ENCODE measurements at regions not wholly inside any gene's neighbourhood (a gene's known extent, or its start where the extent isn't known, plus 50 kb on each side); places are given as distances from the start of the nearest gene placed in this dataset.

GRCh38 chr7:41272664-41273063, 430.2 kb downstream of the INHBA start:
- Histone ChIP-seq H3K4me3 (ENCODE audit: low read depth in 1 of 2, low read length in 1 of 2) (no peak overlapping the region), H3K9me3 (no peaks in the 10 kb centered on the region), H3K4me1 (ENCODE audit: control insufficient read depth in 1 of 2, insufficient read depth in 1 of 2, low read depth in 1 of 2, low read length in 1 of 2) (peaks cover 0 to 3% of the 10 kb centered on the region in 2 experiments), H3K36me3 (no peaks in the 10 kb centered on the region), H3K27me3 (no peaks in the 10 kb centered on the region), H3K27ac (no peak overlapping the region)
- TF ChIP-seq, protein P1, sequence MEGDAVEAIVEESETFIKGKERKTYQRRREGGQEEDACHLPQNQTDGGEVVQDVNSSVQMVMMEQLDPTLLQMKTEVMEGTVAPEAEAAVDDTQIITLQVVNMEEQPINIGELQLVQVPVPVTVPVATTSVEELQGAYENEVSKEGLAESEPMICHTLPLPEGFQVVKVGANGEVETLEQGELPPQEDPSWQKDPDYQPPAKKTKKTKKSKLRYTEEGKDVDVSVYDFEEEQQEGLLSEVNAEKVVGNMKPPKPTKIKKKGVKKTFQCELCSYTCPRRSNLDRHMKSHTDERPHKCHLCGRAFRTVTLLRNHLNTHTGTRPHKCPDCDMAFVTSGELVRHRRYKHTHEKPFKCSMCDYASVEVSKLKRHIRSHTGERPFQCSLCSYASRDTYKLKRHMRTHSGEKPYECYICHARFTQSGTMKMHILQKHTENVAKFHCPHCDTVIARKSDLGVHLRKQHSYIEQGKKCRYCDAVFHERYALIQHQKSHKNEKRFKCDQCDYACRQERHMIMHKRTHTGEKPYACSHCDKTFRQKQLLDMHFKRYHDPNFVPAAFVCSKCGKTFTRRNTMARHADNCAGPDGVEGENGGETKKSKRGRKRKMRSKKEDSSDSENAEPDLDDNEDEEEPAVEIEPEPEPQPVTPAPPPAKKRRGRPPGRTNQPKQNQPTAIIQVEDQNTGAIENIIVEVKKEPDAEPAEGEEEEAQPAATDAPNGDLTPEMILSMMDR (IDR thresholded peaks at IDR 0.05), result no peak

DNA sequence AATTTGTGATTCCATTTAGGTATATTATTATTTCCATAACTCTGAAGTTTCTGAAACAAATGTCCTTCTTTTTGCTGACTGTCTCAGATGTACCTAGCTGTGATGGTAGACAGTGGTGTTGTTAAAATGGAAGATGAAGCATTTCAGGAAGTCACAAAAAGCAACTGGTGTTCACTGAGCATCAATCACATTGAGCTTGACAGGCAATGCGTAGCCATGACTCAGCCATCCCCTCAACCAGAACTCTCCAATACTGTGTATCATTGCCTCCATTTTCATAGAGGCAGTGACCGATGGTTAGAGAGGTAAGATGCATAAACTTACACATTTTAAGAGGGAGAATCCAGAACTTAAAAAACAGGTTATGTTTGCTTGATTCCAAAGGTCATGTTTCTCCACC, 434.0 kb downstream of the INHBA start:
- TF ChIP-seq, protein P1 (IDR thresholded peaks at IDR 0.05), result no peak
- no peak overlapping the region for H3K27ac ChIP-seq
- H3K36me3 ChIP-seq, result no peaks in the 10 kb centered on the region
- no peak overlapping the region for H3K4me3 ChIP-seq (ENCODE audit: low read depth in 1 of 2, low read length in 1 of 2)
- H3K9me3 ChIP-seq, result no peaks in the 10 kb centered on the region
- H3K27me3 ChIP-seq, result no peaks in the 10 kb centered on the region
- H3K4me1 ChIP-seq (ENCODE audit: control insufficient read depth in 1 of 2, insufficient read depth in 1 of 2, low read depth in 1 of 2, low read length in 1 of 2), result no peaks in the 10 kb centered on the region

DNA sequence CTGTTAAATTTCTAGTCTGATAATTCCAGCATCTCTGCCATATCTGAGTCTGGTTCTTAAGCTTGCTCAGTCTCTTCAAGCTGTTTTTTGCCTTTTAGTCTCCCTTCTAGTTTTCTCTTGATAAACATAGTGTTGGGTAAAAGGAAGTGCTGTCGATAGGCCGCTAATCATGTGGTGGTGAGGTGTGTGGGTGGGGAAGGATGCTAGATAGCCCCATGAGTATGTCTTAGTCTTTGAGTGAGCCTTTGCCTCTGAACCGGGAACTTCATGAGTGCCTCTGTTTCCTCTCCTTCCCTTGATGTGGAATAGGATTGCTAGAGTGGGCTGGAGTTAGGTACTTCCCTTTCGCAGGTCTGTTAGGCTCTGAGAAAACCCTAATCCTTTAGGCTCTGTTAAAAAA, 441.8 kb downstream of the INHBA start:
- Histone ChIP-seq H3K36me3 (no peaks in the 10 kb centered on the region), H3K4me3 (ENCODE audit: low read depth in 1 of 2, low read length in 1 of 2) (no peak overlapping the region), H3K27ac (no peak overlapping the region), H3K4me1 (ENCODE audit: control insufficient read depth in 1 of 2, insufficient read depth in 1 of 2, low read depth in 1 of 2, low read length in 1 of 2) (peaks cover 0 to 3% of the 10 kb centered on the region in 2 experiments), H3K27me3 (no peaks in the 10 kb centered on the region), H3K9me3 (no peaks in the 10 kb centered on the region)
- TF ChIP-seq, protein P1 (IDR thresholded peaks at IDR 0.05), result no peak

DNA sequence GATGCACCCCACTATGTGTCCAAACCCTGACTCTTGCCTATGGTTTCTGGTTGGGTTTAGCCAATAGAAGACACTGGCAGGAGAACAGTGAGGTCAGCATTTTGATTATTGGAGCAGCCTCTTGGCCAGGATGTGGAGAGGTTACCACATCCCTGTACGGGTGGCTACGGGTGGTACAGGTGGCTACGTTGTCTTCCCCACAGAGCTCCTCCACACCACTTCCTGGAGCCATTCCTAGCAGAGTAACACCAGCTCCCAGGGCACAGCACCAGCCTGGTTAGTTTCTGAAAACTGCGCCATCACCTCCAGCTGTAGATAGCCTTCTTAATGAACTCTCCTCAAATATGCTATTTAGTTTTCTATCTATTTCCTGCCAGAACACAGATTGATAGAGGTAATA, 445.2 kb downstream of the INHBA start:
- Histone ChIP-seq H3K4me1 (ENCODE audit: control insufficient read depth in 1 of 2, insufficient read depth in 1 of 2, low read depth in 1 of 2, low read length in 1 of 2) (peaks cover 0 to 3% of the 10 kb centered on the region in 2 experiments), H3K27me3 (no peaks in the 10 kb centered on the region), H3K27ac (no peak overlapping the region), H3K9me3 (no peaks in the 10 kb centered on the region), H3K4me3 (ENCODE audit: low read depth in 1 of 2, low read length in 1 of 2) (no peak overlapping the region), H3K36me3 (no peaks in the 10 kb centered on the region)
- TF ChIP-seq, protein P1 (IDR thresholded peaks at IDR 0.05), result no peak

GRCh38 chr7:41256186-41256945, 446.5 kb downstream of the INHBA start:
- TF ChIP-seq, protein P1 (IDR thresholded peaks at IDR 0.05), result no peak
- Histone ChIP-seq H3K9me3 (no peaks in the 10 kb centered on the region), H3K4me3 (ENCODE audit: low read depth in 1 of 2, low read length in 1 of 2) (no peak overlapping the region), H3K4me1 (ENCODE audit: control insufficient read depth in 1 of 2, insufficient read depth in 1 of 2, low read depth in 1 of 2, low read length in 1 of 2) (peaks cover 0 to 3% of the 10 kb centered on the region in 2 experiments), H3K27ac (no peak overlapping the region), H3K27me3 (no peaks in the 10 kb centered on the region), H3K36me3 (no peaks in the 10 kb centered on the region)
